ENCODE measurements at regions not wholly inside any gene's neighbourhood (a gene's known extent, or its start where the extent isn't known, plus 50 kb on each side); places are given as distances from the start of the nearest gene placed in this dataset.

DNA sequence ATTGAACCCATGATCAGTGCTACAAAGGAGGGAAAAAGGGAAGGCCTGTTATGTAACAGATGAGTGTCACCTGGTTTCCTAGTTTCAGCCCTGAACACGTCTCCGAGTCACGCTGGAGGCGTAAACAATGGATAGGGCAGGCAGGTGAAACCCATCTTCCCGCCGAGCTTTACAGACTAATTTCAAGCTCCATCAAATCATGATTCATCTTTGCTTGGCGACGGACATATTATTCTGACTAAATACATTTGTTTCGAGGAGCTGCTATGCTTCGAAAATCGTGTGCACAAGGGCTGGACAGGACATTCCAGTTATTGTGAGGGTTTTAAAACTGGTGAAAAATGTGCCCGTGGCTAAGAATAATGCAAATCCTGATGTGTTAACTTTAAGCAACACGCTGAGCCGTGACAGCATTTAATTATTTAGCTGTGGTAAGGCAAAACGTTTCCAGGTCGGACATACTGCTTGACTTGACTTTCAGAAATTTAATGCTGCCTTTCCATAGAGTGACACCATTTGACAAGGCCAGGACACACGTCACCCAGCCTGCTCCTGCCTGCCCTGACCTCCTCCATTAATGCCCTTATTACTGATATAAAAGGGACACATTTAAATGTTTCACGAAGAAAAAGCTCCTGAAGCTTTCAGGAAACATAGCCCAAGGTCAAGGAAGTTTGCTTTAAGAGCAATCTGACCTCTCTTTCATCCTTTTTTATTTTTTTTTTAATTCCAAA is 1203.5 kb upstream of the TMEM132C start:
- TF ChIP-seq POLR2AphosphoS5 (IDR thresholded peaks at IDR 0.05; ENCODE audit: low read depth): no peak
- TF ChIP-seq, protein P1, sequence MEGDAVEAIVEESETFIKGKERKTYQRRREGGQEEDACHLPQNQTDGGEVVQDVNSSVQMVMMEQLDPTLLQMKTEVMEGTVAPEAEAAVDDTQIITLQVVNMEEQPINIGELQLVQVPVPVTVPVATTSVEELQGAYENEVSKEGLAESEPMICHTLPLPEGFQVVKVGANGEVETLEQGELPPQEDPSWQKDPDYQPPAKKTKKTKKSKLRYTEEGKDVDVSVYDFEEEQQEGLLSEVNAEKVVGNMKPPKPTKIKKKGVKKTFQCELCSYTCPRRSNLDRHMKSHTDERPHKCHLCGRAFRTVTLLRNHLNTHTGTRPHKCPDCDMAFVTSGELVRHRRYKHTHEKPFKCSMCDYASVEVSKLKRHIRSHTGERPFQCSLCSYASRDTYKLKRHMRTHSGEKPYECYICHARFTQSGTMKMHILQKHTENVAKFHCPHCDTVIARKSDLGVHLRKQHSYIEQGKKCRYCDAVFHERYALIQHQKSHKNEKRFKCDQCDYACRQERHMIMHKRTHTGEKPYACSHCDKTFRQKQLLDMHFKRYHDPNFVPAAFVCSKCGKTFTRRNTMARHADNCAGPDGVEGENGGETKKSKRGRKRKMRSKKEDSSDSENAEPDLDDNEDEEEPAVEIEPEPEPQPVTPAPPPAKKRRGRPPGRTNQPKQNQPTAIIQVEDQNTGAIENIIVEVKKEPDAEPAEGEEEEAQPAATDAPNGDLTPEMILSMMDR (IDR thresholded peaks at IDR 0.05; ENCODE audit: insufficient read depth, low read length): no peak

Measured in HL-60 (cell line).